ENCODE measurements at regions not wholly inside any gene's neighbourhood (a gene's known extent, or its start where the extent isn't known, plus 50 kb on each side); places are given as distances from the start of the nearest gene placed in this dataset.

DNA sequence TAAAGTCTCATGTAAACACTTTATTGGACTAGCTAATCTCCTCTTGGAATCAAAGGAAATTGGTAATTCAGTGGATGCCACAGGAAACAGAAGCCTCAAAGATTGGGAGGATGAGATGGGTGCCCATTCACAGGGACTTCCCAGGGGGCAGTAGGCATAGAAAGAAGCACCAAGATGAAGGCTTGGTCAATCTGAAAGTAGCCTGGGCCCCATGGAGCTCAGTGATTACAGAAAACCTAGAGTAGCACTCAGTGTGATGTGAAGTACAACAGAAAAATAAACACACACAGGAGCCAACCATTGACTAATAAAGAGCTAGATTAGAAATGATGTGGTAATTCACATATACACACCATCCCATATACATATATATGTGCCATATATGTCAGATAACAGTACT lies 560.6 kb downstream of the TBC1D4 start:
- Histone ChIP-seq H3K9me3 (peaks cover 0 to 5% (median 0%) of the 10 kb centered on the region in 3 donors), H3K4me1 (no peaks in the 10 kb centered on the region), H3K36me3 (no peaks in the 10 kb centered on the region), H3K27ac (no peak overlapping the region), H3K4me3 (no peak overlapping the region), H3K27me3 (no peaks in the 10 kb centered on the region)
- TF ChIP-seq POLR2AphosphoS5 (IDR thresholded peaks at IDR 0.05), result no peak
- TF ChIP-seq EP300 (IDR thresholded peaks at IDR 0.05), result no peak
- TF ChIP-seq POLR2A (IDR thresholded peaks at IDR 0.05), result no peak
- TF ChIP-seq, protein P1, sequence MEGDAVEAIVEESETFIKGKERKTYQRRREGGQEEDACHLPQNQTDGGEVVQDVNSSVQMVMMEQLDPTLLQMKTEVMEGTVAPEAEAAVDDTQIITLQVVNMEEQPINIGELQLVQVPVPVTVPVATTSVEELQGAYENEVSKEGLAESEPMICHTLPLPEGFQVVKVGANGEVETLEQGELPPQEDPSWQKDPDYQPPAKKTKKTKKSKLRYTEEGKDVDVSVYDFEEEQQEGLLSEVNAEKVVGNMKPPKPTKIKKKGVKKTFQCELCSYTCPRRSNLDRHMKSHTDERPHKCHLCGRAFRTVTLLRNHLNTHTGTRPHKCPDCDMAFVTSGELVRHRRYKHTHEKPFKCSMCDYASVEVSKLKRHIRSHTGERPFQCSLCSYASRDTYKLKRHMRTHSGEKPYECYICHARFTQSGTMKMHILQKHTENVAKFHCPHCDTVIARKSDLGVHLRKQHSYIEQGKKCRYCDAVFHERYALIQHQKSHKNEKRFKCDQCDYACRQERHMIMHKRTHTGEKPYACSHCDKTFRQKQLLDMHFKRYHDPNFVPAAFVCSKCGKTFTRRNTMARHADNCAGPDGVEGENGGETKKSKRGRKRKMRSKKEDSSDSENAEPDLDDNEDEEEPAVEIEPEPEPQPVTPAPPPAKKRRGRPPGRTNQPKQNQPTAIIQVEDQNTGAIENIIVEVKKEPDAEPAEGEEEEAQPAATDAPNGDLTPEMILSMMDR (IDR thresholded peaks at IDR 0.05), result no peak
- ATAC-seq, result no peak

GRCh38 chr13:74920920-74921319 lies 561.0 kb downstream of the TBC1D4 start:
- no peak for ATAC-seq
- Histone ChIP-seq H3K27me3 (no peaks in the 10 kb centered on the region), H3K27ac (no peak overlapping the region), H3K9me3 (peaks cover 0 to 5% (median 0%) of the 10 kb centered on the region in 3 donors), H3K4me3 (no peak overlapping the region), H3K4me1 (no peaks in the 10 kb centered on the region), H3K36me3 (no peaks in the 10 kb centered on the region)
- TF ChIP-seq POLR2AphosphoS5 (IDR thresholded peaks at IDR 0.05) (no peak), EP300 (IDR thresholded peaks at IDR 0.05) (no peak), POLR2A (IDR thresholded peaks at IDR 0.05) (no peak)
- TF ChIP-seq, protein P1 (IDR thresholded peaks at IDR 0.05), result no peak
- WGBS, 2 donors (ENCODE audit: low coverage in 1 of 2), result 73 to 100% methylated on average over 2 to 3 of the region's 3 CpGs

GRCh38 chr13:74920361-74920760 lies 561.6 kb downstream of the TBC1D4 start:
- no peak for ATAC-seq

DNA sequence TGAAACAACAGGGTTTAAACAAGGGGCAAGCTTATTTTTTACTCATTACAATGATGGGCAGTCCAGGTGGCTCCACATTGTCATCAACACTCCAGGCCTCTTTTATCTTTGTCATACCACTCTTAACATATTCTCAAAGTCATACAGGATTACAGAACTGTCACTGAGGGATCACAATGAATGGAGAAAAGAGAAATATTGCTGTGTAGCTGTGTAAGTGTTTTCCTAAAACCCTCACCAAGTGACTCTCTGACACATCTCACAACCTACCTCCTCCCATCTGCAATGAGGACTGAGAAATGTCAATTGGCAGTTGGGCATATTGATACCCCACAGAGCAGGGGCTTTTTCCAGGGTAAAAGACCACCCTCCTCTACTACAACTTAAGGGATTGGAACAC lies 562.1 kb downstream of the TBC1D4 start:
- H3K36me3 ChIP-seq, result no peaks in the 10 kb centered on the region
- peaks cover 0 to 5% (median 0%) of the 10 kb centered on the region in 3 donors for H3K9me3 ChIP-seq
- H3K4me1 ChIP-seq, result no peaks in the 10 kb centered on the region
- no peaks in the 10 kb centered on the region for H3K27me3 ChIP-seq
- no peak for ATAC-seq
- no peak overlapping the region for H3K27ac ChIP-seq
- H3K4me3 ChIP-seq, result no peak overlapping the region
- TF ChIP-seq POLR2A (IDR thresholded peaks at IDR 0.05), result no peak
- TF ChIP-seq, protein P1 (IDR thresholded peaks at IDR 0.05), result no peak
- TF ChIP-seq POLR2AphosphoS5 (IDR thresholded peaks at IDR 0.05), result no peak
- TF ChIP-seq EP300 (IDR thresholded peaks at IDR 0.05), result no peak

More at GRCh38 chr13:74920361-74920760, 561.6 kb downstream of the TBC1D4 start:
- Histone ChIP-seq H3K4me1 (no peaks in the 10 kb centered on the region), H3K9me3 (peaks cover 0 to 5% (median 0%) of the 10 kb centered on the region in 3 donors), H3K4me3 (no peak overlapping the region), H3K36me3 (no peaks in the 10 kb centered on the region), H3K27ac (no peak overlapping the region), H3K27me3 (no peaks in the 10 kb centered on the region)
- 59 to 92% methylated on average over 3 to 4 of the region's 4 CpGs for WGBS, 2 donors (ENCODE audit: low coverage in 1 of 2)
- TF ChIP-seq POLR2A (IDR thresholded peaks at IDR 0.05) (no peak), EP300 (IDR thresholded peaks at IDR 0.05) (no peak), POLR2AphosphoS5 (IDR thresholded peaks at IDR 0.05) (no peak)
- TF ChIP-seq, protein P1 (IDR thresholded peaks at IDR 0.05), result no peak

- H3K4me1 ChIP-seq, result no peaks in the 10 kb centered on the region
- ATAC-seq, result no peak
- no peak for TF ChIP-seq POLR2A (IDR thresholded peaks at IDR 0.05)
- no peak for TF ChIP-seq EP300 (IDR thresholded peaks at IDR 0.05)
- no peak for TF ChIP-seq POLR2AphosphoS5 (IDR thresholded peaks at IDR 0.05)
- TF ChIP-seq, protein P1 (IDR thresholded peaks at IDR 0.05), result no peak
- H3K4me3 ChIP-seq, result no peak overlapping the region
- no peaks in the 10 kb centered on the region for H3K9me3 ChIP-seq
- no peaks in the 10 kb centered on the region for H3K27me3 ChIP-seq
- H3K27ac ChIP-seq, result no peak overlapping the region
- no peaks in the 10 kb centered on the region for H3K36me3 ChIP-seq
- 49 to 53% methylated on average over 2 of the region's 2 CpGs for WGBS, 2 donors (ENCODE audit: low coverage in 1 of 2)
Observed at GRCh38 chr13:74912898-74913297, 569.1 kb downstream of the TBC1D4 start.

Data from gastroesophageal sphincter (tissue), 4 donors.